GM12892 (cell line): ENCODE measurements at regions not wholly inside any gene's neighbourhood (a gene's known extent, or its start where the extent isn't known, plus 50 kb on each side); places are given as distances from the start of the nearest gene placed in this dataset.

Experiments
- POLR2A ChIP-seq: IDR thresholded peaks from 2 replicates; pipeline ENCODE4 v1.6.1; 2011; ENCODE audit warnings: low read depth, low read length, control low read depth
- POLR2AphosphoS5 ChIP-seq: IDR thresholded peaks from 2 replicates; pipeline ENCODE4 v1.6.1; 2011; ENCODE audit warnings: low read depth, low read length, control low read depth

DNA sequence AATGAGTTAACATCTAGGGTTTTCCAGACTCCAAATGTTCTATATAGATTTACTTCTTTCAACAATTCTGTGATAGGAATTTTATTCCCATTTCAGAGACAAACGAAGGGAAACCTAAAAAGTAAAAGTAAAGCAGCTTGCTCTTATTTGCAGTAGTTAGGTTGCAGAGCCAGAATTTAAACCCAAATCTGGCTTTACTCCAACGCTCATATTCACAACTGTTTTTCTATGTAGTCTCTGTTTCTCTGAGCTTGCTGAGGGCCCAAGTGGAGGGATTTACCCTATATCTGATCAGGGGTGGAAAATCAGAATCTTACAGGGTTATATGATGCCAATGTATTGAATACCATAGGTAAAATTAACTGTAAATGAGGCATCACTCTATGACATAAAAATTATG is 599.1 kb upstream of the GRIA3 start:
- no peak for TF ChIP-seq POLR2A
- TF ChIP-seq POLR2AphosphoS5: no peak
